Stimulated activated effector memory CD8-positive, alpha-beta T cell treated with anti-CD3 and anti-CD28 coated beads, Interleukin-12 subunit alpha, Interleukin-12 subunit beta, amount 100 ng/mL, for 72 hours (primary cell): ENCODE measurements at regions not wholly inside any gene's neighbourhood (a gene's known extent, or its start where the extent isn't known, plus 50 kb on each side); places are given as distances from the start of the nearest gene placed in this dataset.
"Not testable (repeated sequence)": the region's sequence is repeated elsewhere in the genome, so short reads cannot be mapped to it uniquely, and the experiment has no call there.

Experiments used
- ATAC-seq: fragments of 150-1000 bp; cut with Tn5 transposase; 2 replicates; pipeline ENCODE4 v1.10.0; 2021
- DNase-seq, 2 donors: peaks; one replicate each; pipeline ENCODE4 v3.0.0; 2021 to 2022; ENCODE audit warnings: low spot score in 2 of 2
- H3K27ac Mint-ChIP-seq: one replicate; pipeline ENCODE4 v1.8.0; 2022; ENCODE audit warnings: mild to moderate bottlenecking, mixed read lengths
- H3K36me3 Mint-ChIP-seq: one replicate; pipeline ENCODE4 v1.8.0; 2022; ENCODE audit warnings: mild to moderate bottlenecking, mixed read lengths
- H3K4me1 Mint-ChIP-seq: one replicate; pipeline ENCODE4 v1.8.0; 2022; ENCODE audit warnings: mixed read lengths
- H3K4me3 Mint-ChIP-seq: one replicate; pipeline ENCODE4 v1.8.0; 2022; ENCODE audit warnings: mild to moderate bottlenecking, mixed read lengths
- H3K9me3 Mint-ChIP-seq: one replicate; pipeline ENCODE4 v1.8.0; 2022; ENCODE audit warnings: mixed read lengths

DNA sequence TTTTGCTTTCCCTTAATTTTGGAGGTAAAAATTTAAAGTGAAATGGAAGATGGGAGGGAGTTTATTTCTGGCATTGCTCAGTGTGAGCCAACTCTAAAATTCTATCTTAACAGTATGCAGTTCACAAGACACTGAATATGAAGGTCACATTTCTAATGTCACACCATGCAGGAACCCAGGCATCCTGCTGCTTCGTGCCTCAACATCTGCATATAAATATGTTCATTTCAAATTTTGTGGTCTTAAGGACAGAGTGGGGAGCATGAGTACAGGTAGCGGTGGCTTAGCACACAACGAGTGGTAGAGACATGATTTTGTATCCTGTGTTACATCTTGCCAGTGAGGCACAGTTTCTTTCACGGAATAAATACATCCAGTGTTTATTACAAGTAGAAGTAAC, 102.4 kb downstream of the ARL4C start:
- Mint-ChIP-seq H3K4me1 (peaks cover 48% of the 10 kb centered on the region), H3K9me3 (peaks cover 2% of the 10 kb centered on the region), H3K4me3 (no peak overlapping the region), H3K27ac (peak overlapping the region; percentile 50), H3K36me3 (no peaks in the 10 kb centered on the region)
- DNase-seq: no peak
- ATAC-seq: no peak

GRCh38 chr2:234393354-234393753, 103.5 kb downstream of the ARL4C start:
- ATAC-seq: no peak
- H3K27ac Mint-ChIP-seq: peak overlapping the region; percentile 60
- H3K9me3 Mint-ChIP-seq: peaks cover 2% of the 10 kb centered on the region
- H3K36me3 Mint-ChIP-seq: no peaks in the 10 kb centered on the region
- no peak overlapping the region for H3K4me3 Mint-ChIP-seq
- DNase-seq: no peak
- H3K4me1 Mint-ChIP-seq: peaks cover 39% of the 10 kb centered on the region

DNA sequence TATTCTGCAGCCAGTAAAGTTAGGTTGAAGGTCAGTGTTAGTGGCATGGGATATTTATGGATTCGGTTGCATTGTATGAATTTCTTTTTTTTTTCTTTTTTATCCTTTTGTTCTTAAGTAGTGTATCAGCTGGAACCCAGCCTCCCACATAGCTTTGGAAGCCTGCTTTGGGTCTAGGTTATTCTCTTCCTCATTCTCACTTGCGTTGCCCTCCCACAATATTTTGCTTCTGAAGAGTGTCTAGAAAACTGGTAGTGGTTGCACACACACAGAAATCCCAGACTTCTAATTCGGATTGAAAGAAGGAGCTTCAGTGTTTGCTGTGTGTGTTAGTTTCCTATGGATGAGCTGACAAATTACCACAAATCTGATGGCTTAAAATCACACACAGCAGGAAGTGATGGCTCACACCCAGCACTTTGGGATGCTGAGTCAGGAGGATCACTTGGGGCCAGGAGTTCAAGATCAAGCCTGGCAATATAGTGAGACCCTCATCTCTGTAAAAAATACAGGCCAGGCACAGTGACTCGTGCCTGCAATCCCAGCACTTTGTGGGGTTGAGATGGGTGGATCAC, 104.8 kb downstream of the ARL4C start:
- H3K27ac Mint-ChIP-seq: peak overlapping the region; percentile 57
- DNase-seq: no peak
- H3K4me3 Mint-ChIP-seq: no peak overlapping the region
- no peaks in the 10 kb centered on the region for H3K36me3 Mint-ChIP-seq
- no peak for ATAC-seq
- peaks cover 2% of the 10 kb centered on the region for H3K9me3 Mint-ChIP-seq
- peaks cover 38% of the 10 kb centered on the region for H3K4me1 Mint-ChIP-seq

GRCh38 chr2:234391625-234392024, 105.3 kb downstream of the ARL4C start:
- ATAC-seq (no peak), DNase-seq (no peak)
- Mint-ChIP-seq H3K4me3 (no peak overlapping the region), H3K36me3 (no peaks in the 10 kb centered on the region), H3K4me1 (peaks cover 41% of the 10 kb centered on the region), H3K27ac (peak overlapping the region; percentile 57), H3K9me3 (peaks cover 2% of the 10 kb centered on the region)

DNA sequence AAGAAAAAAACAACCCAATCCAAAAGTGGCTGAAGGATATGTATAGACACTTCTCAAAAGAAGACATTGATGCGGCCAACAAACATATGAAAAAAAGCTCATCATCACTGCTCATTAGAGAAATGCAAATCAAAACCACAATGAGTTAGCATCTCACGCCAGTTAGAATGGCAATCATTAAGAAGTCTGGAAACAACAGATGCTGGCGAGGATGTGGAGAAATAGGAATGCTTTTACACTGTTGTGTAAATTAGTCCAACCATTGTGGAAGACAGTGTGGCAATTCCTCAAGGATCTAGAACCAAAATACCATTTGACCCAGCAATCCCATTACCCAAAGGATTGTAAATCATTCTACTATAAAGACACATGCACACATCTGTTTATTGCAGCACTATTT, 107.2 kb downstream of the ARL4C start:
- ATAC-seq, H3K27ac Mint-ChIP-seq, H3K4me3 Mint-ChIP-seq: not testable (repeated sequence)

GRCh38 chr2:234388591-234388990, 108.3 kb downstream of the ARL4C start:
- Mint-ChIP-seq H3K36me3 (no peaks in the 10 kb centered on the region), H3K9me3 (peaks cover 2% of the 10 kb centered on the region), H3K4me3 (no peak overlapping the region), H3K27ac (no peak overlapping the region), H3K4me1 (peaks cover 30% of the 10 kb centered on the region)
- ATAC-seq: no peak
- DNase-seq: no peak

More for the DNA sequence above, 107.2 kb downstream of the ARL4C start:
- not testable (repeated sequence) for H3K9me3 Mint-ChIP-seq, DNase-seq, H3K36me3 Mint-ChIP-seq
- peaks cover 36% of the 10 kb centered on the region for H3K4me1 Mint-ChIP-seq

- no peak for ATAC-seq
- Mint-ChIP-seq H3K9me3 (peaks cover 2% of the 10 kb centered on the region), H3K4me3 (no peak overlapping the region), H3K27ac (peak overlapping the region; percentile 12), H3K36me3 (no peaks in the 10 kb centered on the region), H3K4me1 (peaks cover 17% of the 10 kb centered on the region)
- no peak for DNase-seq
These were observed 109.9 kb downstream of the ARL4C start for GRCh38 chr2:234386971-234387370.

GRCh38 chr2:234382131-234382530, 114.8 kb downstream of the ARL4C start:
- DNase-seq (no peak), ATAC-seq (no peak)
- Mint-ChIP-seq H3K4me1 (peaks cover 10% of the 10 kb centered on the region), H3K36me3 (no peaks in the 10 kb centered on the region), H3K27ac (no peak overlapping the region), H3K9me3 (no peaks in the 10 kb centered on the region), H3K4me3 (no peak overlapping the region)

DNA sequence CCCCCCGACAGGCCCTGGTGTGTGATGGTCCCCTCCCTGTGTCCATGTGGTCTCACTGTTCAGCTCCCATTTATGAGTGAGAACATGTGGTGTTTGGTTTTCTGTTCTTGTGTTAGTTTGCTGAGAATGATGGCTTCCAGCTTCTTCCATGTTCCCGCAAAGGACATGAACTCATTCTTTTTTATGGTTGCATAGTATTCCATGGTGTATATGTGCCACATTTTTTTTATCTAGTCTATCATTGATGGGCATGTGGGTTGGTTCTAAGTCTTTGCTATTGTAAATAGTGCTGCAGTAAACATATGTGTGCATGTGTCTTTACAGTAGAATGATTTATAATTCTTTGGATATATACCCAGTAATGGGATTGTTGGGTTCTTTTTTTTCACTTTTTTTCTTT, 117.9 kb downstream of the ARL4C start:
- peak overlapping the region; percentile 29 for H3K27ac Mint-ChIP-seq
- ATAC-seq, H3K9me3 Mint-ChIP-seq, H3K36me3 Mint-ChIP-seq, H3K4me3 Mint-ChIP-seq, DNase-seq: not testable (repeated sequence)
- H3K4me1 Mint-ChIP-seq: peaks cover 14% of the 10 kb centered on the region

DNA sequence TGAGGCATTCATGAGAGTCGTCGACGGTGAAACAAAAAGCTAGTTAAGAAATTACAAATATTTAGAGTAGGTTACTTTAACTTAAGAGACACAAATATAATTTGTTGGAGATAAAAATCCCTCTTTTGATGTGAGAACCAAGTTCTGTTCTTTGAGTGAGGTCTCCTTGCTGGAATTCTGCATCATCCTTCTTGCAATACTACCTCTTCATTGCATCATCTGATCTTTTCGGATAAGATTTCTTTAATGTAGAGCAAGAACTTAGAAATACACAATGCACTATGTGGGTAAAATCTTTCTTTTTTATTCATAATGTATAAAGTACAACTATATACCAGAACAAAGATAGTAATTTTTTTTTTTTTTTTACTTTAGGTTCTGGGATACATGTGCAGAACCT, 118.4 kb downstream of the ARL4C start:
- Mint-ChIP-seq H3K36me3 (no peaks in the 10 kb centered on the region), H3K9me3 (no peaks in the 10 kb centered on the region), H3K4me1 (peaks cover 19% of the 10 kb centered on the region), H3K4me3 (no peak overlapping the region), H3K27ac (no peak overlapping the region)
- no peak for ATAC-seq
- DNase-seq: no peak

- H3K36me3 Mint-ChIP-seq: no peaks in the 10 kb centered on the region
- H3K27ac Mint-ChIP-seq: no peak overlapping the region
- no peaks in the 10 kb centered on the region for H3K9me3 Mint-ChIP-seq
- no peak overlapping the region for H3K4me3 Mint-ChIP-seq
- peaks cover 25% of the 10 kb centered on the region for H3K4me1 Mint-ChIP-seq
- no peak for ATAC-seq
- no peak for DNase-seq
These were observed 119.0 kb downstream of the ARL4C start for GRCh38 chr2:234377761-234378391.

DNA sequence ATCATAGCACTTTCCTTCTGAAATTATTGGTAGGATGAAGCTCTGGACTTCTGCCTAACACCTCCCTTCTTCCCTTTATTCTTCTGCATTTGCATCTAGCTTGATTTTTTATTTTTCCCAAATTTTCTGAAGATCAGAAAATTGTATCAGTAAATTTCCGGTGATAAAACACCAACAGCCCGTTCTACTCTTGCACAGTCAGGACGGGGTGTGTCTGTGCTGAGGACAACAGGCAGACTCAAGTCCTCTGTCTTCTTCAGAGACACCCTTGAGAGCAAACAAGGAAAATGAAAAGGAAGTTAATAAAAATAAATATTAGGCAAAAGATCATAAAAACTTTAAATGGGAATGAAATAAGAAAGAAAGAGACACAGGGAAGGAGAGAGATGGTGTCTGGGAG, 120.7 kb downstream of the ARL4C start:
- no peak overlapping the region for H3K4me3 Mint-ChIP-seq
- ATAC-seq (no peak), DNase-seq (no peak)
- H3K27ac Mint-ChIP-seq: no peak overlapping the region
- H3K9me3 Mint-ChIP-seq: no peaks in the 10 kb centered on the region
- no peaks in the 10 kb centered on the region for H3K36me3 Mint-ChIP-seq
- H3K4me1 Mint-ChIP-seq: peaks cover 35% of the 10 kb centered on the region

DNA sequence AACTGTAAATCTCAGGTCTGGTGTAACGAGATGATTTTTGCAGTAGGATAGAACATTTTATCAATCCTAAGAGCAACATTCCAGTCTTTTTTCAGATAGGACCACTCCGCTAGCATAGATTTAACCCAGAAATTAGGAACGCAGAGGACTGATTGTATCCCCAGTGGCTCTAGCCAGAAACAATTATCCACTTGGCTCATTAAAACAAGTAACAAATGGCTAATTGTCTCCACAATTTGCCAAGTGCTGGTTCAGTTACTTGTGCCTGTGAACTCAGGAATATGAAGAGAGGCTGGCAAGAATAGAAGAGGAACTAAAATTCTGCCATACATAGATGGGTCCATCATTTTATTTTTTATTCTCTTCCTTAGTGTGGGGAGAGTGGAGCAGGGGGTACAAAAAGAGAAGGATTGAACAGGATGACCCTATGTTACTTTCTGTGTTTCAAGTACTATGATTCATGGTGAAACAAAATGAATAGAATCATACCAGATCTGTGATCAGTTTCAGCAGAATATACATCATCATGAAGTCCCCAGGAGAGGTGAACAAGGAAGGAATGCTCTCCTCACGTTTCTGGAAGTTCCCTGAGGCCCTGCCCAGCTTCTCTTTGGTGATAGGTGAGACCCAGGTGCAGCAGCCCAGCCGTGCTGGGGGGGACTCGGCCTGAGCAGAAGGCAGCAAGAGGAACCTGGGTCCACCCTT, 121.6 kb downstream of the ARL4C start:
- ATAC-seq: peak; percentile 36
- Mint-ChIP-seq H3K9me3 (no peaks in the 10 kb centered on the region), H3K4me3 (no peak overlapping the region), H3K27ac (no peak overlapping the region), H3K36me3 (no peaks in the 10 kb centered on the region), H3K4me1 (peaks cover 37% of the 10 kb centered on the region)
- DNase-seq: no peak

DNA sequence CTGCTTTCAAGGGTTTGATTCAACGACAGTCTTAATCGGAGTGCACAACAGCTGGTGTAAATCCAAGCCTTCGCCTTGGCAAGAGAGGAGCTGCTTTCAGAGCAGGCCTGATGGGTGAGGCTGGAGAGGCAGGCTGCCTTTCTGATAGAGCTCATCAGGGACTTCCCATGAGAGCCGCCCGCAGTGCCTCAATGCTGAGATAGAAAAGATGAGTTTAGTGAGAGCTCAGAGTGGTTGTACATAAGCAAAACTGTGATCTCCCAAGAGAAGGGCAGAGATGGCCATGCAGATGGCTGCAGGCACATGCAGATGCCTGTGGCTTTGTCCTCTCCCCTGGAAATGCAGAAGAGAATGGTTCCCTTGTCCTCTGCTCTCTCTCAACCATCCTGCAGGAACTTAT, 122.1 kb downstream of the ARL4C start:
- Mint-ChIP-seq H3K27ac (no peak overlapping the region), H3K4me3 (no peak overlapping the region), H3K4me1 (peaks cover 40% of the 10 kb centered on the region), H3K36me3 (no peaks in the 10 kb centered on the region), H3K9me3 (no peaks in the 10 kb centered on the region)
- no peak for DNase-seq
- no peak for ATAC-seq

GRCh38 chr2:234374150-234374508, 122.8 kb downstream of the ARL4C start:
- DNase-seq: no peak
- Mint-ChIP-seq H3K27ac (peak overlapping the region; percentile 69), H3K9me3 (no peaks in the 10 kb centered on the region), H3K36me3 (no peaks in the 10 kb centered on the region), H3K4me1 (peaks cover 42% of the 10 kb centered on the region), H3K4me3 (no peak overlapping the region)
- ATAC-seq: no peak

DNA sequence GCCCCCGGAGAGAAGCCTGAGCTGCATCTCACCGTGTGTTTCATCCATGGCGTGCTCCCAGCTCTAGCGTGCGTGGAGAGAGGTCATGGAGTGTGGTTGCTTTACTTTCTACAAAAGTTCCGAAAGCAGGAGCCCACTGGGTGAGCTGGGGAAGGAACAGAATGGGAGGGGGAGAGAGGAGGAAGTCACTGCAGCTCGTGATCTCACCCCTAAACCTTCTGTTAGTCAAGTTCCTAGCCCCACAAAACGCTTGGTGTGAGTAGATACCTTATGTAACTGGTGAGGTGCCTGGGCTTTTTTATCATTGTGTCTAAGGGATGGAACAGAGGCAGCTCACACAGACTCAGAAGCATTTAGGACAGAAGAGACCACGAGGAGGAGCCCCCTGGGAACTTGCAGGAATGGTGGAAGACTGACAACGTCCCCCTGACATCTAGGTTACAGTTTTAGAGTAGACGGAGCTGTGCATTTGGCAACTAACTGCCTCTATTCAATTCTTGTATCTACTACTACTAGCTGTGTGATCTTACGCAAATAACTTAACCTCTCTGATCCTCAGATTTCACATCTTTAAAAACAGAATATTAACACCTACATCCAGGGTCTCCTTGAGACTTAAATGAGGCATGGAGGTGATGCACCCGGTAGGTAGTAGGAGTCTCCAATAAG, 123.3 kb downstream of the ARL4C start:
- Mint-ChIP-seq H3K27ac (peak overlapping the region; percentile 69), H3K9me3 (no peaks in the 10 kb centered on the region), H3K36me3 (no peaks in the 10 kb centered on the region), H3K4me1 (peaks cover 47% of the 10 kb centered on the region), H3K4me3 (no peak overlapping the region)
- DNase-seq (no peak), ATAC-seq (no peak)
